DOHH2 (cell line): ENCODE measurements at regions not wholly inside any gene's neighbourhood (a gene's known extent, or its start where the extent isn't known, plus 50 kb on each side); places are given as distances from the start of the nearest gene placed in this dataset.

ENCODE experiments used
- EZH2phosphoT487 ChIP-seq: fragments of 200-600 bp; sonication (generic); IDR thresholded peaks from 2 replicates; pipeline ENCODE4 v1.6.1; 2017; ENCODE audit warnings: borderline replicate concordance, mild to moderate bottlenecking, antibody characterized with exemption, low read length, moderate library complexity, mixed read lengths
- TF ChIP-seq, protein P1 (sequence below): fragments of 200-600 bp; sonication (generic); IDR thresholded peaks from one replicate; pipeline ENCODE4 v1.5.1; 2014; ENCODE audit warnings: antibody characterized with exemption, mild to moderate bottlenecking, low read depth, low read length; ENCODE audit not compliant: poor library complexity, severe bottlenecking

DNA sequence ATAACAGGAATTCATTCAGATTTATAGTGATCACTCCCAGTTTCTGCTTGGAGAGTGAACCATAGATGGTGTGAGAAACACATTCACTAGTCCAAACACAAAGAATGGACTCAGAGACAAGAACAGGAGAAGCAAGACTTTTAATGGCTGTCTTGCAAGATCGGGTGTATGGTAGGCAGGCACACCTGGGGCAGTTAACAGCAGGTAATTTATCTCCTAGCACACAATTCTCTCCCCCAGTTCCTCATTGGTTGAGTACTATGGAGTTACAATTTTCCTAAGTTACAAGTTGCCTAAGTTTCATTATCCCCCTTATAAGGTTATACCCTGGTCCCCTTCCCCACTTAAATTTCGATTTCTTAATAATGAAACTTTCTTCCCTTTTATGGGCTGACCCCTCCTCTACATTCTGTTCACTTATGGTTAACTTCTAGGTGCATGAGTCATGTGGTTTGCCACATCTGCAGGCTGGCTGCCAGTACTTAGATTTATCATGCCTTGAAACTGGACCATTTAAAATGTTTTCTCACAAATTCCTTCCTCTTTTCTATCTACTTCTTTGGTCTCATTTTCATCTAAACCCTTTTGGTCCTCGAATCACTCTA lies 623.3 kb downstream of the HINT1 start:
- TF ChIP-seq, protein P1, sequence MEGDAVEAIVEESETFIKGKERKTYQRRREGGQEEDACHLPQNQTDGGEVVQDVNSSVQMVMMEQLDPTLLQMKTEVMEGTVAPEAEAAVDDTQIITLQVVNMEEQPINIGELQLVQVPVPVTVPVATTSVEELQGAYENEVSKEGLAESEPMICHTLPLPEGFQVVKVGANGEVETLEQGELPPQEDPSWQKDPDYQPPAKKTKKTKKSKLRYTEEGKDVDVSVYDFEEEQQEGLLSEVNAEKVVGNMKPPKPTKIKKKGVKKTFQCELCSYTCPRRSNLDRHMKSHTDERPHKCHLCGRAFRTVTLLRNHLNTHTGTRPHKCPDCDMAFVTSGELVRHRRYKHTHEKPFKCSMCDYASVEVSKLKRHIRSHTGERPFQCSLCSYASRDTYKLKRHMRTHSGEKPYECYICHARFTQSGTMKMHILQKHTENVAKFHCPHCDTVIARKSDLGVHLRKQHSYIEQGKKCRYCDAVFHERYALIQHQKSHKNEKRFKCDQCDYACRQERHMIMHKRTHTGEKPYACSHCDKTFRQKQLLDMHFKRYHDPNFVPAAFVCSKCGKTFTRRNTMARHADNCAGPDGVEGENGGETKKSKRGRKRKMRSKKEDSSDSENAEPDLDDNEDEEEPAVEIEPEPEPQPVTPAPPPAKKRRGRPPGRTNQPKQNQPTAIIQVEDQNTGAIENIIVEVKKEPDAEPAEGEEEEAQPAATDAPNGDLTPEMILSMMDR = no peak
- no peak for TF ChIP-seq EZH2phosphoT487
